Gastrocnemius medialis (tissue), 4 donors: ENCODE measurements at regions not wholly inside any gene's neighbourhood (a gene's known extent, or its start where the extent isn't known, plus 50 kb on each side); places are given as distances from the start of the nearest gene placed in this dataset.
"Not testable (repeated sequence)": the region's sequence is repeated elsewhere in the genome, so short reads cannot be mapped to it uniquely, and the experiment has no call there.

Source experiments
- POLR2A ChIP-seq, 2 donors: fragments of 450-650 bp; IDR thresholded peaks; one replicate each; pipeline ENCODE4 v1.6.1; 2017; ENCODE audit warnings: antibody characterized with exemption in 2 of 2, mild to moderate bottlenecking in 2 of 2, moderate library complexity in 2 of 2
- TF ChIP-seq, protein P1 (sequence below), 5 experiments: fragments of 450-650 bp in 3 of 5; fragments of 200-600 bp in 2 of 5; sonication (generic) in 2 of 5; IDR thresholded peaks in 4 of 5; conservative IDR thresholded peaks in 1 of 5; 1 replicate in 4 of 5; 2 replicates in 1 of 5; pipeline ENCODE4 v1.5.1; 2016 to 2019; ENCODE audit warnings: antibody characterized with exemption in 5 of 5, mild to moderate bottlenecking in 3 of 5, moderate library complexity in 3 of 5

DNA sequence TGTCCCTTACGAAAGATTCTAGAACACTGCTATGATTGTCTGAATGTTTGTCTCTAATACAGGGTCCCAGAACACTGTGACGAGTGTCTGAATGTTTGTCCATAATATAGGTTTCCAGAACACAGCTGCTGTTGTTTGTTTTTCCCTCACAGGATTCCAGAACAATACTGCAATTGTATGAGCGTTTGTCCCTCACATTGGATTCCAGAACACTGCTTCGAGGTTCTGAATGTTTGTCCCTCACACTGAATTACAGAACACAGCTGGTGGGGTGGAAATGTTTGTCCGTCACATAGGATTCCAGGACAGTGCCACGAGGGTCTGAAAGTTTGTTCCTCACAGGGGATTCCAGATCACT is 199.0 kb downstream of the FOXD4L6 start:
- TF ChIP-seq, protein P1, sequence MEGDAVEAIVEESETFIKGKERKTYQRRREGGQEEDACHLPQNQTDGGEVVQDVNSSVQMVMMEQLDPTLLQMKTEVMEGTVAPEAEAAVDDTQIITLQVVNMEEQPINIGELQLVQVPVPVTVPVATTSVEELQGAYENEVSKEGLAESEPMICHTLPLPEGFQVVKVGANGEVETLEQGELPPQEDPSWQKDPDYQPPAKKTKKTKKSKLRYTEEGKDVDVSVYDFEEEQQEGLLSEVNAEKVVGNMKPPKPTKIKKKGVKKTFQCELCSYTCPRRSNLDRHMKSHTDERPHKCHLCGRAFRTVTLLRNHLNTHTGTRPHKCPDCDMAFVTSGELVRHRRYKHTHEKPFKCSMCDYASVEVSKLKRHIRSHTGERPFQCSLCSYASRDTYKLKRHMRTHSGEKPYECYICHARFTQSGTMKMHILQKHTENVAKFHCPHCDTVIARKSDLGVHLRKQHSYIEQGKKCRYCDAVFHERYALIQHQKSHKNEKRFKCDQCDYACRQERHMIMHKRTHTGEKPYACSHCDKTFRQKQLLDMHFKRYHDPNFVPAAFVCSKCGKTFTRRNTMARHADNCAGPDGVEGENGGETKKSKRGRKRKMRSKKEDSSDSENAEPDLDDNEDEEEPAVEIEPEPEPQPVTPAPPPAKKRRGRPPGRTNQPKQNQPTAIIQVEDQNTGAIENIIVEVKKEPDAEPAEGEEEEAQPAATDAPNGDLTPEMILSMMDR (IDR thresholded peaks at IDR 0.05 in 4 of 5, conservative IDR thresholded peaks at IDR 0.05 in 1 of 5) = not testable (repeated sequence)
- TF ChIP-seq POLR2A (IDR thresholded peaks at IDR 0.05) = not testable (repeated sequence)
